Mammary epithelial cell (primary cell): ENCODE measurements at regions not wholly inside any gene's neighbourhood (a gene's known extent, or its start where the extent isn't known, plus 50 kb on each side); places are given as distances from the start of the nearest gene placed in this dataset.

Experiments
- CTCF ChIP-seq, 2 donors: IDR thresholded peaks in 1 of 2; conservative IDR thresholded peaks in 1 of 2; 2 replicates each; pipeline ENCODE4 v1.5.1; 2011 to 2012; ENCODE audit warnings: inconsistent platforms in 2 of 2, low read length in 2 of 2, mild to moderate bottlenecking in 2 of 2, control low read depth in 1 of 2, low read depth in 1 of 2; ENCODE audit not compliant: insufficient read depth in 1 of 2; ENCODE audit errors: extremely low read depth in 1 of 2
- EZH2 ChIP-seq: IDR thresholded peaks from 2 replicates; pipeline ENCODE4 v1.6.1; 2012; ENCODE audit warnings: low read length, inconsistent platforms, borderline replicate concordance

GRCh38 chr9:72443855-72444254 is 77.6 kb upstream of the TMC1 start:
- TF ChIP-seq CTCF (conservative IDR thresholded peaks at IDR 0.05 in 1 of 2, IDR thresholded peaks at IDR 0.05 in 1 of 2; ENCODE audit: extremely low read depth in 1 of 2, insufficient read depth in 1 of 2, low read depth in 1 of 2, low read length in 2 of 2): no peak
- TF ChIP-seq EZH2: no peak
